SK-N-SH (cell line): ENCODE measurements at regions not wholly inside any gene's neighbourhood (a gene's known extent, or its start where the extent isn't known, plus 50 kb on each side); places are given as distances from the start of the nearest gene placed in this dataset.

Experiments used
- CTCF ChIA-PET: fragments of 300-600, 350-600 bp; formaldehyde crosslinking; extraction: SDS; loops from one replicate; lab custom pipeline; 2021; lab: Yijun Ruan, JAX
- POLR2A ChIA-PET: fragments of 350-600 bp; sonication (Branson Sonifier 250); formaldehyde crosslinking; extraction: SDS; loops from one replicate; lab custom pipeline; 2020; ENCODE audit warnings: antibody characterized with exemption, inconsistent platforms; lab: Yijun Ruan, JAX
- DNase-seq: peaks from one replicate; pipeline ENCODE4 v3.0.0; 2012
- H2AFZ ChIP-seq: fragments of 200-600 bp; sonication (generic); 2 replicates; pipeline ENCODE4 v1.8.1; 2016; ENCODE audit warnings: antibody characterized with exemption, mild to moderate bottlenecking, low read depth
- H3F3A ChIP-seq: fragments of 200-600 bp; sonication (generic); replicated peaks from 2 replicates; pipeline ENCODE3; 2016; ENCODE audit warnings: antibody characterized with exemption, mild to moderate bottlenecking; ENCODE audit not compliant: insufficient read depth
- H3K27ac ChIP-seq, 2 experiments: fragments of 200-500 bp in 1 of 2; fragments of 200-600 bp in 1 of 2; sonication (Bioruptor generic) in 1 of 2; sonication (generic), shearing (Covaris generic) in 1 of 2; 2 replicates each; pipeline versions ENCODE4 v1.5.1 to v1.6.1; 2014 to 2016; ENCODE audit warnings: low read depth in 2 of 2, inconsistent platforms in 1 of 2, low read length in 1 of 2, mild to moderate bottlenecking in 1 of 2, mixed read lengths in 1 of 2
- H3K27me3 ChIP-seq: fragments of 200-600 bp; sonication (generic), shearing (Covaris generic); 2 replicates; pipeline ENCODE4 v1.6.1; 2016; ENCODE audit warnings: mixed run types; ENCODE audit not compliant: insufficient read depth
- H3K36me3 ChIP-seq, 2 experiments: fragments of 200-500 bp in 1 of 2; fragments of 200-600 bp in 1 of 2; sonication (Bioruptor generic) in 1 of 2; sonication (generic) in 1 of 2; replicated peaks in 1 of 2; 2 replicates each; pipeline versions ENCODE3 to v1.5.1; 2014 to 2016; ENCODE audit warnings: low read length in 1 of 2, mild to moderate bottlenecking in 1 of 2; ENCODE audit not compliant: insufficient read depth in 2 of 2, control insufficient read depth in 1 of 2
- H3K4me1 ChIP-seq, 2 experiments: fragments of 200-500 bp in 1 of 2; fragments of 200-600 bp in 1 of 2; sonication (Bioruptor generic) in 1 of 2; sonication (generic), shearing (Covaris generic) in 1 of 2; 2 replicates each; pipeline versions ENCODE4 v1.5.1 to v1.6.1; 2014 to 2016; ENCODE audit warnings: low read depth in 1 of 2, low read length in 1 of 2, mixed run types in 1 of 2; ENCODE audit not compliant: insufficient read depth in 2 of 2, control insufficient read depth in 1 of 2
- H3K4me2 ChIP-seq: fragments of 200-600 bp; sonication (generic), shearing (Covaris generic); 2 replicates; pipeline ENCODE4 v1.6.1; 2017; ENCODE audit warnings: mixed run types
- H3K4me3 ChIP-seq, 2 experiments: fragments of 200-500 bp in 1 of 2; fragments of 200-600 bp in 1 of 2; sonication (Bioruptor generic) in 1 of 2; sonication (generic), shearing (Covaris generic) in 1 of 2; 2 replicates each; pipeline versions ENCODE4 v1.5.1 to v1.8.1; 2014 to 2016; ENCODE audit warnings: low read depth in 2 of 2, inconsistent platforms in 1 of 2, low read length in 1 of 2, mild to moderate bottlenecking in 1 of 2, mixed read lengths in 1 of 2, moderate library complexity in 1 of 2
- H3K79me2 ChIP-seq: fragments of 200-600 bp; sonication (generic); 2 replicates; pipeline ENCODE4 v1.8.1; 2017; ENCODE audit warnings: mild to moderate bottlenecking; ENCODE audit not compliant: insufficient read depth
- H3K9ac ChIP-seq: fragments of 200-600 bp; sonication (generic); 2 replicates; pipeline ENCODE4 v1.6.1; 2017; ENCODE audit warnings: mixed run types
- H3K9me2 ChIP-seq: fragments of 200-600 bp; sonication (generic); 2 replicates; pipeline ENCODE4 v1.6.1; 2017; ENCODE audit warnings: mixed run types
- H3K9me3 ChIP-seq: fragments of 200-600 bp; sonication (generic); 2 replicates; pipeline ENCODE4 v1.6.1; 2017; ENCODE audit warnings: mixed run types, mild to moderate bottlenecking, moderate library complexity
- H4K20me1 ChIP-seq: fragments of 200-600 bp; sonication (generic); 2 replicates; pipeline ENCODE4 v1.6.1; 2017; ENCODE audit warnings: mild to moderate bottlenecking, mixed run types; ENCODE audit not compliant: insufficient read depth
- ELF1 ChIP-seq: IDR thresholded peaks from 2 replicates; pipeline ENCODE4 v1.4.0; 2012
- GABPA ChIP-seq: IDR thresholded peaks from 2 replicates; pipeline ENCODE4 v1.4.0; 2012; ENCODE audit warnings: low read depth, mild to moderate bottlenecking
- GATA2 ChIP-seq: sonication (generic); formaldehyde crosslinking; IDR thresholded peaks from 2 replicates; pipeline ENCODE4 v1.5.0; 2020; ENCODE audit warnings: mild to moderate bottlenecking, missing genetic modification reagents
- MXI1 ChIP-seq: IDR thresholded peaks from 2 replicates; pipeline ENCODE4 v1.6.1; 2012; ENCODE audit warnings: mild to moderate bottlenecking, low read depth, low read length, improper control_type of control experiment
- POLR2AphosphoS5 ChIP-seq: IDR thresholded peaks from 2 replicates; pipeline ENCODE4 v1.6.1; 2012; ENCODE audit warnings: low read depth, low read length
- RAD21 ChIP-seq: IDR thresholded peaks from 2 replicates; pipeline ENCODE4 v1.6.1; 2012; ENCODE audit warnings: mild to moderate bottlenecking, low read length
- RCOR1 ChIP-seq: fragments of 150-350 bp; IDR thresholded peaks from 2 replicates; pipeline ENCODE4 v1.6.1; 2017; ENCODE audit warnings: antibody characterized with exemption, low read length
- RFX5 ChIP-seq: IDR thresholded peaks from 2 replicates; pipeline ENCODE4 v1.6.1; 2012; ENCODE audit warnings: mild to moderate bottlenecking, improper control_type of control experiment, low read length
- RXRA ChIP-seq: IDR thresholded peaks from 2 replicates; pipeline ENCODE4 v1.4.0; 2012; ENCODE audit warnings: low read depth, mild to moderate bottlenecking, borderline replicate concordance
- SIN3A ChIP-seq: IDR thresholded peaks from 2 replicates; pipeline ENCODE4 v1.6.1; 2012; ENCODE audit warnings: low read depth, mild to moderate bottlenecking, low read length, moderate library complexity, borderline replicate concordance
- SMC3 ChIP-seq: IDR thresholded peaks from 2 replicates; pipeline ENCODE4 v1.6.1; 2012; ENCODE audit warnings: low read depth, low read length, improper control_type of control experiment
- TCF12 ChIP-seq: IDR thresholded peaks from 2 replicates; pipeline ENCODE4 v1.4.0; 2012
- WGBS: methylation state at CpG from one replicate; pipeline ENCODE4 v1.1.6; 2017; ENCODE audit warnings: low lambda C conversion rate; 5-methylcytosine and 5-hydroxymethylcytosine counted together
- TF ChIP-seq, protein P1 (sequence below): IDR thresholded peaks from 2 replicates; pipeline ENCODE4 v1.6.1; 2012; ENCODE audit warnings: mild to moderate bottlenecking, low read depth, low read length, moderate library complexity
- TF ChIP-seq, protein P2 (sequence below): fragments of 150-350 bp; IDR thresholded peaks from 2 replicates; pipeline ENCODE4 v1.6.1; 2017; ENCODE audit warnings: antibody characterized with exemption, low read length, low read depth, borderline replicate concordance
- TF ChIP-seq, protein P3 (sequence below): fragments of 200-600 bp; sonication (generic); IDR thresholded peaks from 2 replicates; pipeline ENCODE4 v1.6.1; 2017; ENCODE audit warnings: antibody characterized with exemption, mild to moderate bottlenecking, moderate library complexity
- TF ChIP-seq, protein P4 (sequence below): IDR thresholded peaks from 2 replicates; pipeline ENCODE4; 2012
- TF ChIP-seq, protein P5 (sequence below): IDR thresholded peaks from 2 replicates; pipeline ENCODE4 v1.4.0; 2012; ENCODE audit warnings: low read depth, borderline replicate concordance

DNA sequence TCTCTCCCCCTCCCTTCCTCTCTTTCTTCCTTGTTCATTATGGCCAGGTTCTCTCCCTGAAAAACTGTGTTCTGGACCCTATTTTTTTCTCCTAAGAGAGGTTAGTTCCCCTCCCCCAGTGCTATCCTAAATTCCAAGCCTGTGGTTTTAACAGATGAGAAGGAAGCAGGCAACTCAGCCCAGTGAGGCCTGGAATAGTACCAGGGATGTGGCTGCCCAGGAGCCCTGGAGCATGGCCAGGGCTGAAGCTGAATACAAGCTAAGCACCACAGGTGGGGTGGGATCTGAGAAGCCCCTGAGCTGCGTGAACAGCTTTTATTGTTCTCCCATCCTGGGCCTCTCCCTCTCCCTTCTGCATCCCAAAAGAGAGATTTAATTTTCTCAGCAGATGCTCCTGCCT is 1581.3 kb upstream of the TMEM132C start (continued):
- TF ChIP-seq, protein P1, sequence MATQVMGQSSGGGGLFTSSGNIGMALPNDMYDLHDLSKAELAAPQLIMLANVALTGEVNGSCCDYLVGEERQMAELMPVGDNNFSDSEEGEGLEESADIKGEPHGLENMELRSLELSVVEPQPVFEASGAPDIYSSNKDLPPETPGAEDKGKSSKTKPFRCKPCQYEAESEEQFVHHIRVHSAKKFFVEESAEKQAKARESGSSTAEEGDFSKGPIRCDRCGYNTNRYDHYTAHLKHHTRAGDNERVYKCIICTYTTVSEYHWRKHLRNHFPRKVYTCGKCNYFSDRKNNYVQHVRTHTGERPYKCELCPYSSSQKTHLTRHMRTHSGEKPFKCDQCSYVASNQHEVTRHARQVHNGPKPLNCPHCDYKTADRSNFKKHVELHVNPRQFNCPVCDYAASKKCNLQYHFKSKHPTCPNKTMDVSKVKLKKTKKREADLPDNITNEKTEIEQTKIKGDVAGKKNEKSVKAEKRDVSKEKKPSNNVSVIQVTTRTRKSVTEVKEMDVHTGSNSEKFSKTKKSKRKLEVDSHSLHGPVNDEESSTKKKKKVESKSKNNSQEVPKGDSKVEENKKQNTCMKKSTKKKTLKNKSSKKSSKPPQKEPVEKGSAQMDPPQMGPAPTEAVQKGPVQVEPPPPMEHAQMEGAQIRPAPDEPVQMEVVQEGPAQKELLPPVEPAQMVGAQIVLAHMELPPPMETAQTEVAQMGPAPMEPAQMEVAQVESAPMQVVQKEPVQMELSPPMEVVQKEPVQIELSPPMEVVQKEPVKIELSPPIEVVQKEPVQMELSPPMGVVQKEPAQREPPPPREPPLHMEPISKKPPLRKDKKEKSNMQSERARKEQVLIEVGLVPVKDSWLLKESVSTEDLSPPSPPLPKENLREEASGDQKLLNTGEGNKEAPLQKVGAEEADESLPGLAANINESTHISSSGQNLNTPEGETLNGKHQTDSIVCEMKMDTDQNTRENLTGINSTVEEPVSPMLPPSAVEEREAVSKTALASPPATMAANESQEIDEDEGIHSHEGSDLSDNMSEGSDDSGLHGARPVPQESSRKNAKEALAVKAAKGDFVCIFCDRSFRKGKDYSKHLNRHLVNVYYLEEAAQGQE = no peak
- TF ChIP-seq, protein P2, sequence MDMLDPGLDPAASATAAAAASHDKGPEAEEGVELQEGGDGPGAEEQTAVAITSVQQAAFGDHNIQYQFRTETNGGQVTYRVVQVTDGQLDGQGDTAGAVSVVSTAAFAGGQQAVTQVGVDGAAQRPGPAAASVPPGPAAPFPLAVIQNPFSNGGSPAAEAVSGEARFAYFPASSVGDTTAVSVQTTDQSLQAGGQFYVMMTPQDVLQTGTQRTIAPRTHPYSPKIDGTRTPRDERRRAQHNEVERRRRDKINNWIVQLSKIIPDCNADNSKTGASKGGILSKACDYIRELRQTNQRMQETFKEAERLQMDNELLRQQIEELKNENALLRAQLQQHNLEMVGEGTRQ = no peak
- TF ChIP-seq GABPA (no peak), MXI1 (no peak), TCF12 (no peak), ELF1 (no peak), POLR2AphosphoS5 (no peak)

DNA sequence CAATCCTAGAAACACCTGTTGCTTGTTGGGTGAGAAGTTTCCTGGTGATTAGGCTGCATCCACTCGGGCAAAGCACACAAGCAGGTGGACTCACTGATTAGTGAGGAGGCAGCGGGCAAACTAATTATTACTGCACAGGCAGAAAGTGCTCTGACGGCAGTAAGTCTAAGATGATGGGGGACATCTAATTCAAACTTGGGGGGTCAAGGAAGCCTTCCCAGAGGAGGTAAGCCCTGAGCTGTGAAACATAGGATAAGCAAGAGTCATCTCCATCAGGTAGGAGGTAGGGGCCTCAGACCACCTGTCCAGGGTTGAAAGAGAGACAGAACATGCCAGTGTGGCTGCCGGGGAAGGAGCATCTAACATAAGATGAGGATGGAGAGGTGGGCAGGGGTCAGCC is 1578.4 kb upstream of the TMEM132C start:
- WGBS = 52% methylated on average over 4 of the region's 4 CpGs
- no peaks in the 10 kb centered on the region for H3K9me3 ChIP-seq

More for the DNA sequence above, 1578.4 kb upstream of the TMEM132C start:
- POLR2A ChIA-PET = no interaction called here
- H3K36me3 ChIP-seq = no peaks in the 10 kb centered on the region
- no peak overlapping the region for H3K9ac ChIP-seq
- H3K9me2 ChIP-seq = no peaks in the 10 kb centered on the region
- H2AFZ ChIP-seq = no peak overlapping the region
- H3K79me2 ChIP-seq = no peaks in the 10 kb centered on the region
- CTCF ChIA-PET = no interaction called here
- H3K27me3 ChIP-seq = no peaks in the 10 kb centered on the region
- TF ChIP-seq, protein P3, sequence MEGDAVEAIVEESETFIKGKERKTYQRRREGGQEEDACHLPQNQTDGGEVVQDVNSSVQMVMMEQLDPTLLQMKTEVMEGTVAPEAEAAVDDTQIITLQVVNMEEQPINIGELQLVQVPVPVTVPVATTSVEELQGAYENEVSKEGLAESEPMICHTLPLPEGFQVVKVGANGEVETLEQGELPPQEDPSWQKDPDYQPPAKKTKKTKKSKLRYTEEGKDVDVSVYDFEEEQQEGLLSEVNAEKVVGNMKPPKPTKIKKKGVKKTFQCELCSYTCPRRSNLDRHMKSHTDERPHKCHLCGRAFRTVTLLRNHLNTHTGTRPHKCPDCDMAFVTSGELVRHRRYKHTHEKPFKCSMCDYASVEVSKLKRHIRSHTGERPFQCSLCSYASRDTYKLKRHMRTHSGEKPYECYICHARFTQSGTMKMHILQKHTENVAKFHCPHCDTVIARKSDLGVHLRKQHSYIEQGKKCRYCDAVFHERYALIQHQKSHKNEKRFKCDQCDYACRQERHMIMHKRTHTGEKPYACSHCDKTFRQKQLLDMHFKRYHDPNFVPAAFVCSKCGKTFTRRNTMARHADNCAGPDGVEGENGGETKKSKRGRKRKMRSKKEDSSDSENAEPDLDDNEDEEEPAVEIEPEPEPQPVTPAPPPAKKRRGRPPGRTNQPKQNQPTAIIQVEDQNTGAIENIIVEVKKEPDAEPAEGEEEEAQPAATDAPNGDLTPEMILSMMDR = no peak
- TF ChIP-seq, protein P4, sequence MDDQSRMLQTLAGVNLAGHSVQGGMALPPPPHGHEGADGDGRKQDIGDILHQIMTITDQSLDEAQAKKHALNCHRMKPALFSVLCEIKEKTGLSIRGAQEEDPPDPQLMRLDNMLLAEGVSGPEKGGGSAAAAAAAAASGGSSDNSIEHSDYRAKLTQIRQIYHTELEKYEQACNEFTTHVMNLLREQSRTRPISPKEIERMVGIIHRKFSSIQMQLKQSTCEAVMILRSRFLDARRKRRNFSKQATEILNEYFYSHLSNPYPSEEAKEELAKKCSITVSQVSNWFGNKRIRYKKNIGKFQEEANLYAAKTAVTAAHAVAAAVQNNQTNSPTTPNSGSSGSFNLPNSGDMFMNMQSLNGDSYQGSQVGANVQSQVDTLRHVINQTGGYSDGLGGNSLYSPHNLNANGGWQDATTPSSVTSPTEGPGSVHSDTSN = no peak
- TF ChIP-seq RFX5 (no peak), GATA2 (CRISPR knock-in tag) (no peak), MXI1 (no peak), RAD21 (no peak), SIN3A (no peak), RXRA (no peak), ELF1 (no peak), TCF12 (no peak), SMC3 (no peak), RCOR1 (no peak)
- TF ChIP-seq, protein P5, sequence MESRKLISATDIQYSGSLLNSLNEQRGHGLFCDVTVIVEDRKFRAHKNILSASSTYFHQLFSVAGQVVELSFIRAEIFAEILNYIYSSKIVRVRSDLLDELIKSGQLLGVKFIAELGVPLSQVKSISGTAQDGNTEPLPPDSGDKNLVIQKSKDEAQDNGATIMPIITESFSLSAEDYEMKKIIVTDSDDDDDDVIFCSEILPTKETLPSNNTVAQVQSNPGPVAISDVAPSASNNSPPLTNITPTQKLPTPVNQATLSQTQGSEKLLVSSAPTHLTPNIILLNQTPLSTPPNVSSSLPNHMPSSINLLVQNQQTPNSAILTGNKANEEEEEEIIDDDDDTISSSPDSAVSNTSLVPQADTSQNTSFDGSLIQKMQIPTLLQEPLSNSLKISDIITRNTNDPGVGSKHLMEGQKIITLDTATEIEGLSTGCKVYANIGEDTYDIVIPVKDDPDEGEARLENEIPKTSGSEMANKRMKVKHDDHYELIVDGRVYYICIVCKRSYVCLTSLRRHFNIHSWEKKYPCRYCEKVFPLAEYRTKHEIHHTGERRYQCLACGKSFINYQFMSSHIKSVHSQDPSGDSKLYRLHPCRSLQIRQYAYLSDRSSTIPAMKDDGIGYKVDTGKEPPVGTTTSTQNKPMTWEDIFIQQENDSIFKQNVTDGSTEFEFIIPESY = no peak
- H3K4me1 ChIP-seq = no peaks in the 10 kb centered on the region
- H4K20me1 ChIP-seq = no peaks in the 10 kb centered on the region
- no peak for DNase-seq
- H3F3A ChIP-seq = no peaks in the 10 kb centered on the region
- no peak overlapping the region for H3K4me3 ChIP-seq
- no peak overlapping the region for H3K4me2 ChIP-seq
- no peak overlapping the region for H3K27ac ChIP-seq
